DOHH2 (cell line): ENCODE measurements at regions not wholly inside any gene's neighbourhood (a gene's known extent, or its start where the extent isn't known, plus 50 kb on each side); places are given as distances from the start of the nearest gene placed in this dataset.

Source experiments
- CTCF ChIP-seq: fragments of 200-600 bp; sonication (generic); IDR thresholded peaks from one replicate; pipeline ENCODE4 v1.5.1; 2014; ENCODE audit warnings: antibody characterized with exemption, mild to moderate bottlenecking, low read depth, low read length; ENCODE audit not compliant: poor library complexity, severe bottlenecking
- EZH2phosphoT487 ChIP-seq: fragments of 200-600 bp; sonication (generic); IDR thresholded peaks from 2 replicates; pipeline ENCODE4 v1.6.1; 2017; ENCODE audit warnings: borderline replicate concordance, mild to moderate bottlenecking, antibody characterized with exemption, low read length, moderate library complexity, mixed read lengths

GRCh38 chr1:229949500-229949899 lies 117.5 kb upstream of the GALNT2 start:
- TF ChIP-seq CTCF (no peak), EZH2phosphoT487 (no peak)
